ENCODE measurements at regions not wholly inside any gene's neighbourhood (a gene's known extent, or its start where the extent isn't known, plus 50 kb on each side); places are given as distances from the start of the nearest gene placed in this dataset.

GRCh38 chr6:153962555-153962954 is 76.5 kb upstream of the OPRM1 start:
- Histone ChIP-seq H3K27me3 (no peaks in the 10 kb centered on the region), H3K27ac (no peak overlapping the region), H3K4me3 (no peak overlapping the region), H3K4me1 (no peaks in the 10 kb centered on the region), H3K36me3 (no peaks in the 10 kb centered on the region), H3K9me3 (no peaks in the 10 kb centered on the region)
- TF ChIP-seq CTCF (IDR thresholded peaks at IDR 0.05) = no peak
- intact Hi-C loops (cut with DNase I; ENCODE audit: low total_unique reads) = no loop called here
- DNase-seq = no peak

GRCh38 chr6:153960741-153961140 is 78.3 kb upstream of the OPRM1 start:
- no peaks in the 10 kb centered on the region for H3K27me3 ChIP-seq
- H3K36me3 ChIP-seq = no peaks in the 10 kb centered on the region
- H3K27ac ChIP-seq = no peak overlapping the region
- H3K4me3 ChIP-seq = no peak overlapping the region
- no peaks in the 10 kb centered on the region for H3K4me1 ChIP-seq
- DNase-seq = no peak
- no peak for TF ChIP-seq CTCF (IDR thresholded peaks at IDR 0.05)
- H3K9me3 ChIP-seq = no peaks in the 10 kb centered on the region
- intact Hi-C loops (cut with DNase I; ENCODE audit: low total_unique reads) = no loop called here

GRCh38 chr6:153960281-153960680 is 78.8 kb upstream of the OPRM1 start:
- intact Hi-C loops (cut with DNase I; ENCODE audit: low total_unique reads) = no loop called here
- no peak for TF ChIP-seq CTCF (IDR thresholded peaks at IDR 0.05)
- Histone ChIP-seq H3K27me3 (no peaks in the 10 kb centered on the region), H3K9me3 (no peaks in the 10 kb centered on the region), H3K36me3 (no peaks in the 10 kb centered on the region), H3K4me3 (no peak overlapping the region), H3K4me1 (no peaks in the 10 kb centered on the region), H3K27ac (no peak overlapping the region)
- DNase-seq = no peak

GRCh38 chr6:153959276-153959675 is 79.8 kb upstream of the OPRM1 start:
- intact Hi-C loops (cut with DNase I; ENCODE audit: low total_unique reads) = no loop called here
- Histone ChIP-seq H3K36me3 (no peaks in the 10 kb centered on the region), H3K4me3 (no peak overlapping the region), H3K27ac (no peak overlapping the region), H3K27me3 (no peaks in the 10 kb centered on the region), H3K9me3 (no peaks in the 10 kb centered on the region), H3K4me1 (no peaks in the 10 kb centered on the region)
- no peak for TF ChIP-seq CTCF (IDR thresholded peaks at IDR 0.05)
- no peak for DNase-seq

- Histone ChIP-seq H3K27ac (no peak overlapping the region), H3K36me3 (no peaks in the 10 kb centered on the region), H3K4me3 (no peak overlapping the region), H3K4me1 (no peaks in the 10 kb centered on the region), H3K27me3 (no peaks in the 10 kb centered on the region), H3K9me3 (no peaks in the 10 kb centered on the region)
- TF ChIP-seq CTCF (IDR thresholded peaks at IDR 0.05) = no peak
- DNase-seq = no peak
- intact Hi-C loops (cut with DNase I; ENCODE audit: low total_unique reads) = no loop called here
Measured at GRCh38 chr6:153958860-153959259, 80.2 kb upstream of the OPRM1 start.

GRCh38 chr6:153957394-153957793 is 81.6 kb upstream of the OPRM1 start:
- no peaks in the 10 kb centered on the region for H3K27me3 ChIP-seq

More at GRCh38 chr6:153957394-153957793, 81.6 kb upstream of the OPRM1 start:
- H3K9me3 ChIP-seq = no peaks in the 10 kb centered on the region
- TF ChIP-seq CTCF (IDR thresholded peaks at IDR 0.05) = no peak
- DNase-seq = no peak
- intact Hi-C loops (cut with DNase I; ENCODE audit: low total_unique reads) = no loop called here
- no peaks in the 10 kb centered on the region for H3K36me3 ChIP-seq
- H3K4me1 ChIP-seq = no peaks in the 10 kb centered on the region
- H3K4me3 ChIP-seq = no peak overlapping the region
- H3K27ac ChIP-seq = no peak overlapping the region
